ENCODE measurements at regions not wholly inside any gene's neighbourhood (a gene's known extent, or its start where the extent isn't known, plus 50 kb on each side); places are given as distances from the start of the nearest gene placed in this dataset.

DNA sequence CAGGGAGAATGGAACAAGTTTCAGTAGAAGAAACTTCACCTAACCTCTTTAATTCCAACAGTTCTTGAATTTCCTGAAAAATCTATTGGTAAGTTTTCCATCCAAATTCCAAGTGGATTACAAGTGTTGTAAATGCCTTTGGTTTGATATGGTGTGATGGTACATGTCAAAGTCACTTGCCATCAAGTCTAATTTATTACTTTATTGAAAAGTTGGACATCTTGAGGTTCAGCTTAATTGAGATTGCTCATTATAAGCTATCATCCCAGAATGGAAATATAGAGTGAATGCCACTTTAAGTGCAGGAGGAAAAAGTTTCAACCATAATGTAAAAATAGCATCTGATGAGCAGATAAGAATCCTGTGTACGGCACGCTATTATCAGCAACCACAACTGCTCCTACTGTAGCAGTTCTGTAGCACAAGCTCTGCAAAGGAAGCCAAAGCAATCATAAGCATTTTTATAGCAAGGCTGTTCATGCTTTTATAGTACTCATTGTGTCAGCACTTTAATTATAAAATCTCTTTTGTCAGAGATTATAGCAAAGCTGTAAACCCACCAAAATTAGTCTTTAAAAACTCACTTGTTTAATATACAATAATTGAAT lies 991.8 kb upstream of the PHF14 start:
- DNase-seq (ENCODE audit: low read depth), result no peak

DNA sequence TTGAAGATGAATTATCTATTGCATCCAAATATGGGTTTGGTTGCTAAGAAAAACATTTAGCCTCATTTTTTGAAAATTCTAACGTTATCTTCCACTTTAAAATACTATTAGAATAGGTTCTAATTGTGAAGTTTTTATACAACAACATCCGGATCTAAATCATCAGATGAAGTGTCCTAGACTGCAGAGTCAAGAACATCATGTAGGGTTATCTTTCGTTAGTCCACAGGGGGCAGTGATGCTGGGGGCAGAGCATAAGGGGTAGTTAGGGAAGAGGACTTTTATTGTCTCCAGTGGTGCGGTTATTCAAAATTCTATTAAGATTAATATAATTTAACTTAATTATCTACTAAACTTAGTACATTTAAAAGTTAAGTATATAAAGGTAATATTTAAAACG lies 990.6 kb upstream of the PHF14 start:
- no peak for DNase-seq (ENCODE audit: low read depth)

GRCh38 chr7:10015687-10016086 lies 958.0 kb upstream of the PHF14 start:
- DNase-seq (ENCODE audit: low read depth), result no peak

- no peak for DNase-seq (ENCODE audit: low read depth)
Observed at GRCh38 chr7:10022480-10022879, 951.2 kb upstream of the PHF14 start.

GRCh38 chr7:10022957-10023356 lies 950.7 kb upstream of the PHF14 start:
- DNase-seq (ENCODE audit: low read depth), result no peak

- no peak for DNase-seq (ENCODE audit: low read depth)
Observed at GRCh38 chr7:10034843-10035556, 938.7 kb upstream of the PHF14 start.

GRCh38 chr7:10036693-10037092 lies 937.0 kb upstream of the PHF14 start:
- DNase-seq (ENCODE audit: low read depth), result no peak

DNA sequence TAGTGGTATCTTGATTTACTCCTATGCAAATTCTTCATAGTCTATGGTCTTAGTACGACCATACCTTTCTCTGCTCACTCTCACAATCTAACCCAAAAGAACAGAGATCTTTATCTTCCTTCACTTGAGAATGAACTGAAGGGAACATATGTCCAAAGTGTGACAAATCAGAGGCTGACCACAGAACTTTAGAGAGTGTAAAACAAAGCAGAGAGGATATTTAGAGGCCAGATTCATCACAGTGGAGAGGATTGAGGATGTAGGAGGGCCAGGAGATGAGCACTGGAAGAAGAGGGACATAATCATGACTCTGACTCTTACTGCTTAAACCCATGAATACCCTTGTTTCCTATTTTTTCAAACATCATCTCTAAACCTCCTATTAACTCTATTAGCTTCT lies 935.3 kb upstream of the PHF14 start:
- no peak for DNase-seq (ENCODE audit: low read depth)

GRCh38 chr7:10040674-10041073 lies 933.0 kb upstream of the PHF14 start:
- no peak for DNase-seq (ENCODE audit: low read depth)

DNA sequence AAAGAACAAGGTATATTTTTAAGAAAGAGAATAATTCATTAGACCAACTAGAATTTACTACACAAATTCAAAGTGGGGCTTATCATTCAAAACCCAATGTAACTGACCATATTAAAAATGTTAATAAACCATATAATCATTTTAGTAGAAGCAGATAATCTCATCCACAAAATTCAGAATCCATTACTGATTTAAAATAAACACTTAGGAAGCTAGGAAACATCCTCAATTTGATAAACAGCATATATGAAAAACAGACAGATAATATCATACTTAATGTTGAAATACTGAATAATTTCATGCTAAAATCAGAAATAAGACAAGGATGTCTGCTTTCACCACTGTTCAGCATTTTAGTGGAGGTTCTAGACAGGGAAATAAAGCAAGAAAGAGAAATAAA lies 902.8 kb upstream of the PHF14 start:
- no peak for DNase-seq (ENCODE audit: low read depth)

- no peak for DNase-seq (ENCODE audit: low read depth)
Observed at GRCh38 chr7:10075866-10076265, 897.8 kb upstream of the PHF14 start.

- no peak for DNase-seq (ENCODE audit: low read depth)
Observed at GRCh38 chr7:10076660-10077300, 896.9 kb upstream of the PHF14 start.

DNA sequence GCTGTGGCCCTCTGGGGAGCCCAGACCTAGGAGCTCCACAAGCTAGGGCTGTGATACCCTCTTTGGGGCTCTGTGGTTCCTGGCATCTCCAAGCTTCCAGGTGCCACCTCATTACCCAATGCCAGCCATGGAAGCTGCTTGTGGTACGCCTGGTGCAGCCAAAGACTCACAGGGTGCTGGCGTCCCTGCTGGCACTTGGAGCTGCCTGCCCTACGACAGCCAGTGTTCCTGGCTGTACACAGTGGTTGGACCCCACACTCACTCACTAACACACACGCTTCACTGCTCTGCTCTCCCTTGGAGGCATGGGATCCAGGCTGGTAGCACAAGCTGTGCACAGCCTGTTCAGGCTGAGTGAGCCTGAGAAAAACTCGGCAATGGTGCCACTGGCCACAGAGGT lies 894.1 kb upstream of the PHF14 start:
- no peak for DNase-seq (ENCODE audit: low read depth)

GRCh38 chr7:10082896-10083295 lies 890.8 kb upstream of the PHF14 start:
- DNase-seq (ENCODE audit: low read depth), result no peak

DNA sequence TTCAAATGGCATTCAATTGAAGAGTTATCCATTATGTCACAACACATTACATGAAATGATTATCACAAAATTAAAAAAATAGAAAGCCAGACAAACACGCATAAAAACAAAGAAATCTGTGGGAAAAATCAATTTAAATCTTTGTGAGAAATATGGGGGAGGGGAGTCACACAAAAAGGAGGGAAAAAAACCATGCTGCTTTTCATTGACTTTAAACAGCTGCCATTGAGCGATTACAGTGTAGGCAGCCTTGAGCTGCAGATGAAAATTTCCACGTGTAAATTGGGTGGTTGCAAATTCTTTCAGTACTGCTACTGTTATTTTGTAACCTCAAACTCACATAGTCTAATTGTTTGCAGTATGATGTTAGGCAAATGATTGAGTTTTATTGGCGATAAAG lies 889.9 kb upstream of the PHF14 start:
- DNase-seq (ENCODE audit: low read depth), result no peak

GRCh38 chr7:10085231-10085630 lies 888.4 kb upstream of the PHF14 start:
- no peak for DNase-seq (ENCODE audit: low read depth)

DNA sequence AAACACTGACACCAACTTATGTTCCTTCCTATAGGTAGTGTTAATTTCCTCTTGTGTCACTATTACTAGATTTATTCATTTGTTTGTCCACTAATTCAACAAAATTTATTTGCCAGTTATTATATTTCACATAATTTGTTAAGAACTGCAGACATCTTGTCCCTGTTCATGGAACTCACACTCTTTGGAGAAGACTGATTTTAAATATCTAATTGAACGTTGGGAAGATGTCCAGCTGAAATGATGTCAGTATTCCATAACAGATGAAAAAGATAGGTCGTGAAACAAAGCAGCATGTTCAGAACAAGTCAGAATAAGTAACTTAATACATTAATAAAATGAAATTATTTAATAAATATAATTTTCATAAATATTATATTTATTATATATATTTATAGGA lies 873.1 kb upstream of the PHF14 start:
- no peak for DNase-seq (ENCODE audit: low read depth)

- DNase-seq (ENCODE audit: low read depth), result no peak
Observed at GRCh38 chr7:10101351-10101750, 872.3 kb upstream of the PHF14 start.

GRCh38 chr7:10104292-10104691 lies 869.4 kb upstream of the PHF14 start:
- DNase-seq (ENCODE audit: low read depth), result no peak

DNA sequence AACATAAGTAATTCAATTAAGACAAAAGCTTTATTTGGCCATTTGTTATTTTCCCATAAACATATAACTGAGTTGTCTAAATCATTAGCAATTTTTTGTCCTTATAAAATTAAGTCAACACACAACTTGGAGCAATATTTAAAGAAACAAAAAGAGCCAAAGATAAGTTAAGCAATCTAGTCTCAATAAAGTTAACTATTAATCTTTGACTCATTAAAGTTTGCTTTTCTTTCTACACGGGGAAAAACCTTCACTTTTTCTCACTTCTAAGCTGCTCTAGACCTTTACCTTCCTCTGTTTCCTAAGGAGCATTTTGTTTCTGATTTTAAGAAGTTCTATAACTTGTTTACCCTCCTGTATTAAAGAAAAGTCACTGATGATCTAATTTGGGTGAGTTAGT lies 867.1 kb upstream of the PHF14 start:
- no peak for DNase-seq (ENCODE audit: low read depth)

DNA sequence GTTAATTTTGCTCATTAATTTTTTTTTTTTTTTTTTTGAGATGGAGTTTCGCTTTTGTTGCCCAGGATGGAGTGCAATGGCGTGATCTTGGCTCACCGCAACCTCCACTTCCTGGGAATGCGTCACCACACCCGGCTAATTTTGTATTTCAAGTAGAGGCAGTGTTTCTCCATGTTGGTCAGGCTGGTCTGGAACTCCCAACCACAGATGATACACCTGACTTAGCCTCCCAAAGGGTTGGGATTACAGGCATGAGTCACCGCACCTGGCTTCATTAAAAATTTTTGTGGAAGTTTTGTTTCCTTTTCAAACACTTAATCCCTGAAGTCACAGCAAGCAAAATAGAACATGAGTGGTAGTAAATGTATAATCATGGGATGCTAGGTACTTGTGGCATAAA lies 857.2 kb upstream of the PHF14 start:
- DNase-seq (ENCODE audit: low read depth), result no peak

GRCh38 chr7:10117815-10118214 lies 855.9 kb upstream of the PHF14 start:
- DNase-seq (ENCODE audit: low read depth), result no peak

DNA sequence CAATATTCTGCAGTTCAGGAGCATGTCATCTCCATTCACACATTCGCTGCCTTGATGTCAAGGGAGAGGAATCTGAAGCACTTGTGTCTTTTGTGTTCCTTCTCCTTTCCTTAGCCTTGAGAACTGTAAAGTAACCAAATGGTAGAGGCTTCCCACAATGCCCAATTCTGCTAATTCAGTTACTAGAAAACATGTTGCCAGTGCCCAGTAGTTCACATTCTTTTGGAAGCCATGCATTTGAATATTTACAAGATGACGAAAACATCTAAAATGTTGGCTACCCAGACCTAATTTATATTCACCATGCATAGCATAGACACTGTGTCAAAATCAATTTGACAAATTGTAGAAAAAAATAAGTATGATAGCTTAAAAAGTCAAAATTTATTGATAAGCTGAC lies 852.7 kb upstream of the PHF14 start:
- DNase-seq (ENCODE audit: low read depth), result no peak

GRCh38 chr7:10121631-10122030 lies 852.0 kb upstream of the PHF14 start:
- DNase-seq (ENCODE audit: low read depth), result no peak

All from M059J (cell line).